ENCODE measurements at regions not wholly inside any gene's neighbourhood (a gene's known extent, or its start where the extent isn't known, plus 50 kb on each side); places are given as distances from the start of the nearest gene placed in this dataset.

DNA sequence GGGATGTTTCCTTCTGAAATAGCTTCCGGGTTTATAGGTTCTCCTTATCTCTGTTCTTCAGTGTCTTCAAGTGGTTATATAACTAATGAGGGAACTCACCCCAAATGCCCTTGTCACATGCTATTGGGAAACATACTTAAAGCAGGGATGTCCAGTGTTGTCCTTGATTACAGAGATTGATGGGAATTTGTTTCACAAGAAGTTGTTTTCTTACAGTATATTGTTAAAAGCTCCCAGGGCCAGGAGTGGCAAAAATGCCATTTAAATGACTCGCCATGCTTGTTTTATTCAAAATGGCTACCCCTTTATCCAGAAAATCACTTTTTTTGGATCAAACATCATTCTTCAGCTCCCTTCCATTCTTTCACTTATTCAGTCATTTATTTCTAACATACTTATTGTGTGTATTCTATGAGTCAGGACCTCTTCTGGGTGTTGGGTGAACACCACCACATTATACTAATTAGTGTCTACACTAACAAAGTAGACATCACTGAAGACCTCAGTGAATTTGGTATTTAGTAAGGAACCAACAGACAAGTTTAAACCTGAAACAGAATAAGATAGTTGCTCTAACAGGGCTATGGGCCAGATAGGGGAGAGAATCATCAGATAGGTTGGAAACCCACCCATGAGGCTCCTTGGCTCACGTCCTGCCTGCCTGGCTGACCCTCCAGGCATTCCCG, 791.1 kb downstream of the MAFB start:
- TF ChIP-seq, protein P1, sequence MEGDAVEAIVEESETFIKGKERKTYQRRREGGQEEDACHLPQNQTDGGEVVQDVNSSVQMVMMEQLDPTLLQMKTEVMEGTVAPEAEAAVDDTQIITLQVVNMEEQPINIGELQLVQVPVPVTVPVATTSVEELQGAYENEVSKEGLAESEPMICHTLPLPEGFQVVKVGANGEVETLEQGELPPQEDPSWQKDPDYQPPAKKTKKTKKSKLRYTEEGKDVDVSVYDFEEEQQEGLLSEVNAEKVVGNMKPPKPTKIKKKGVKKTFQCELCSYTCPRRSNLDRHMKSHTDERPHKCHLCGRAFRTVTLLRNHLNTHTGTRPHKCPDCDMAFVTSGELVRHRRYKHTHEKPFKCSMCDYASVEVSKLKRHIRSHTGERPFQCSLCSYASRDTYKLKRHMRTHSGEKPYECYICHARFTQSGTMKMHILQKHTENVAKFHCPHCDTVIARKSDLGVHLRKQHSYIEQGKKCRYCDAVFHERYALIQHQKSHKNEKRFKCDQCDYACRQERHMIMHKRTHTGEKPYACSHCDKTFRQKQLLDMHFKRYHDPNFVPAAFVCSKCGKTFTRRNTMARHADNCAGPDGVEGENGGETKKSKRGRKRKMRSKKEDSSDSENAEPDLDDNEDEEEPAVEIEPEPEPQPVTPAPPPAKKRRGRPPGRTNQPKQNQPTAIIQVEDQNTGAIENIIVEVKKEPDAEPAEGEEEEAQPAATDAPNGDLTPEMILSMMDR (conservative IDR thresholded peaks at IDR 0.05 in 1 of 2, IDR thresholded peaks at IDR 0.05 in 1 of 2; ENCODE audit: extremely low read depth in 1 of 2, insufficient read depth in 1 of 2, low read depth in 1 of 2, low read length in 2 of 2) = no peak
- no peak for TF ChIP-seq EZH2 (IDR thresholded peaks at IDR 0.05; ENCODE audit: borderline replicate concordance, low read length)
